Kidney (tissue), 13 donors: ENCODE measurements at regions not wholly inside any gene's neighbourhood (a gene's known extent, or its start where the extent isn't known, plus 50 kb on each side); places are given as distances from the start of the nearest gene placed in this dataset.

Experiments
- DNase-seq, 5 donors: peaks; one replicate each; pipeline ENCODE4 v3.0.0-alpha.2; 2013 to 2020
- FAIRE-seq: peaks from 2 replicates; lab custom pipeline; 2012; peaks lifted over from hg19 to GRCh38; lab: Jason Lieb, UNC
- H3K27ac ChIP-seq, 2 donors: one replicate each; pipeline ENCODE4 v1.7.0; 2013; ENCODE audit warnings: low read depth in 2 of 2, low read length in 2 of 2, inconsistent platforms in 1 of 2
- H3K27me3 ChIP-seq: one replicate; pipeline ENCODE4 v1.7.1; 2013; ENCODE audit warnings: low read length, inconsistent platforms; ENCODE audit not compliant: control insufficient read depth, insufficient read depth
- H3K36me3 ChIP-seq, 3 donors: one replicate each; pipeline versions ENCODE4 v1.7.0 to v1.7.1; 2013; ENCODE audit warnings: low read length in 3 of 3, control low read depth in 1 of 3, inconsistent platforms in 1 of 3; ENCODE audit not compliant: insufficient read depth in 3 of 3, control insufficient read depth in 2 of 3
- H3K4me1 ChIP-seq, 3 donors: one replicate each; pipeline versions ENCODE4 v1.7.0 to v1.7.1; 2013; ENCODE audit warnings: low read length in 3 of 3, inconsistent platforms in 1 of 3, low read depth in 1 of 3; ENCODE audit not compliant: control insufficient read depth in 2 of 3, insufficient read depth in 2 of 3
- H3K4me3 ChIP-seq, 3 donors: one replicate each; pipeline versions ENCODE4 v1.7.0 to v1.8.1; 2013; ENCODE audit warnings: low read length in 3 of 3, control low read depth in 1 of 3, inconsistent platforms in 1 of 3
- H3K9ac ChIP-seq, 3 donors: one replicate each; pipeline versions ENCODE4 v1.7.0 to v1.7.1; 2013; ENCODE audit warnings: low read length in 3 of 3, control low read depth in 1 of 3, inconsistent platforms in 1 of 3
- H3K9me3 ChIP-seq, 3 donors: one replicate each; pipeline versions ENCODE4 v1.7.0 to v1.7.1; 2013; ENCODE audit warnings: low read length in 3 of 3, control low read depth in 1 of 3, inconsistent platforms in 1 of 3; ENCODE audit not compliant: control insufficient read depth in 2 of 3, insufficient read depth in 1 of 3
- intact Hi-C: fragments of 100-400 bp; cut with DNase I; formaldehyde crosslinking; loops from one replicate; pipeline ENCODE4 v1.11.1; 2022
- TF ChIP-seq, protein P1 (sequence below): IDR thresholded peaks from 3 replicates; pipeline ENCODE4 v1.5.1; 2012; ENCODE audit warnings: mild to moderate bottlenecking, moderate library complexity, borderline replicate concordance; ENCODE audit not compliant: insufficient read depth; ENCODE audit errors: extremely low read depth
- donor health status: control.
- donor health status: control.
- donor health status: control.
- donor health status: control.
- donor health status: control.
- donor health status: DM: yes; HTN: yes; CAD: no.
- donor health status: Normal renal cell carcinoma (clear cell type).

DNA sequence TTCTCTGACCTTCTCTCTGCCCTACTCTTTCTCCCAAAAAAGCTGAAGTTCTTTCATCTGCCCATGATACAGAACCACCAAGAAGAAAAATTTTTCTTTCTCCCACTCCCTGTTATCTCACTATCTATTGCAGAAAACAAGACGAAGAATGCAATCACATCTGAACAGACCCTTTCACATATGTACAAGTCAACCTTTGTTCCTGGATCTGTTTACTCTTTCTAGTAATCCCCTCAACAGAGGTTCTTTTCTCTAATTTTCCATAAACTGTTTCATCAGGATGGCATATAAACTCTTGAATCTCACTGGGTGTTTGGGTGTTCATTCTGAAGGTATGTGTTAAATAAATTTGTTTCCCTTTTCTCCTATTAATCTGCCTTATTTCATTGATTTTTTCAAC lies 1262.7 kb upstream of the NRXN1 start:
- Histone ChIP-seq H3K4me1 (no peaks in the 10 kb centered on the region), H3K9me3 (no peaks in the 10 kb centered on the region), H3K27ac (no peak overlapping the region), H3K36me3 (no peaks in the 10 kb centered on the region), H3K4me3 (no peak overlapping the region), H3K27me3 (no peaks in the 10 kb centered on the region), H3K9ac (no peak overlapping the region)
- DNase-seq (no peak), FAIRE-seq (no peak)
- intact Hi-C loops: no loop called here
- TF ChIP-seq, protein P1, sequence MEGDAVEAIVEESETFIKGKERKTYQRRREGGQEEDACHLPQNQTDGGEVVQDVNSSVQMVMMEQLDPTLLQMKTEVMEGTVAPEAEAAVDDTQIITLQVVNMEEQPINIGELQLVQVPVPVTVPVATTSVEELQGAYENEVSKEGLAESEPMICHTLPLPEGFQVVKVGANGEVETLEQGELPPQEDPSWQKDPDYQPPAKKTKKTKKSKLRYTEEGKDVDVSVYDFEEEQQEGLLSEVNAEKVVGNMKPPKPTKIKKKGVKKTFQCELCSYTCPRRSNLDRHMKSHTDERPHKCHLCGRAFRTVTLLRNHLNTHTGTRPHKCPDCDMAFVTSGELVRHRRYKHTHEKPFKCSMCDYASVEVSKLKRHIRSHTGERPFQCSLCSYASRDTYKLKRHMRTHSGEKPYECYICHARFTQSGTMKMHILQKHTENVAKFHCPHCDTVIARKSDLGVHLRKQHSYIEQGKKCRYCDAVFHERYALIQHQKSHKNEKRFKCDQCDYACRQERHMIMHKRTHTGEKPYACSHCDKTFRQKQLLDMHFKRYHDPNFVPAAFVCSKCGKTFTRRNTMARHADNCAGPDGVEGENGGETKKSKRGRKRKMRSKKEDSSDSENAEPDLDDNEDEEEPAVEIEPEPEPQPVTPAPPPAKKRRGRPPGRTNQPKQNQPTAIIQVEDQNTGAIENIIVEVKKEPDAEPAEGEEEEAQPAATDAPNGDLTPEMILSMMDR: no peak

DNA sequence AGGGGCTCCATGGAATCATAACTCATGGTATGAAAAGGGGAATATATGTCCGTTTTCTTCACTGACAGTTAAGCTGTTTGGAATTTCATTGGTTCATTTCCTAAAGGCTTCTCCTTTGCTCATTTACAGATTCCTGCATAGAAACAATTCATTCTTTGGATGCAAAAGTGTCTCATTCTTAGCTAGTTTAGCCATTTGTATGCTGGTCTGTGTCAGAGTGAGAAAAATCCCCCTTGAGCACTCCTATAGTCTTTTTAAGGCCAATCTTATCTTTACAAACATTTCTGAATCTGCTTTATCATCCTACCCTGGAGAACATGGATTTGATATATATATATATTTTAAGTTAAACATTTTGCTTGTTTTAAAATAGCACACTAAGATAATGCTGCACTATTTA lies 1260.9 kb upstream of the NRXN1 start:
- Histone ChIP-seq H3K9ac (no peak overlapping the region), H3K27me3 (no peaks in the 10 kb centered on the region), H3K9me3 (no peaks in the 10 kb centered on the region), H3K4me3 (no peak overlapping the region), H3K4me1 (no peaks in the 10 kb centered on the region), H3K36me3 (no peaks in the 10 kb centered on the region), H3K27ac (no peak overlapping the region)
- intact Hi-C loops: no loop called here
- DNase-seq: no peak
- TF ChIP-seq, protein P1: no peak
- no peak for FAIRE-seq

DNA sequence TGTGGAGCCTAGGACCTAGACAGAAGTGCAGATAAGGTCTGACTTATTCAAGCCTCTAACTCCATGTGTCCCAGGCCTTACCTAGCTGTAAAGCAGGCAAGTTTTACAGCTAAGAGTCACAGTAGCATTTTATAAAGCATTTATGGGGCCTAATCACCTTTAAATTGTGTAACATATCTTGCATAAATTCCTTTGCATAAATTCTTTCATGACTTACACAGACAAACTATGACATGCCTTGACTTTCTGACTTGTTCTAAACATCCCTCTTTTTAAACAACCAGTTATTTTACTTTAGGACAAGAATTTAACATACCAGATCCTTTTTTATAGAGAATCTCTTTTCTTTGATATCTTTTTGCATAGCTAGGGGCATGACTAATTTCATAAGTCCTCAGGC lies 1257.8 kb upstream of the NRXN1 start:
- no peaks in the 10 kb centered on the region for H3K9me3 ChIP-seq
- H3K4me3 ChIP-seq: no peak overlapping the region
- DNase-seq (no peak), FAIRE-seq (no peak)
- no peaks in the 10 kb centered on the region for H3K36me3 ChIP-seq
- H3K4me1 ChIP-seq: no peaks in the 10 kb centered on the region
- intact Hi-C loops: no loop called here
- no peak overlapping the region for H3K9ac ChIP-seq
- H3K27me3 ChIP-seq: no peaks in the 10 kb centered on the region
- no peak overlapping the region for H3K27ac ChIP-seq
- TF ChIP-seq, protein P1: no peak

DNA sequence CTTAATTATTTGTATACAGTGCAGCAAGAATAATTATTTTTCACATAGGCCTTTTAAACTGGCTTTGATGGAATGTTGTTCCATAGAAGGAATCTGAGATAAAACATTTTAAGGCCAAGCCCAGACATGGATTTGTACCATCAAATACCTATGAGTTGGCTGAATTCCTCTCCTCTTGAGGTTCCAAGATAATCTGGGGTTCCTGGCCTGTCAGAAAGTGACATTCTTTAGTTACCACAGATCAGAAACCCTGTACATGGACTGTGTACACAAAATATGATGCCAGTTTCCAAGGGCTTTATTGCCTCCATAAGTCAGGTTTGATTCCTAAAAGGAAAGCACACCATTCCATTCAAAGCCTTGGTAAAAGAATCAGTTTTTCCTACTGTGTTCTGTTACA lies 1256.7 kb upstream of the NRXN1 start:
- no peaks in the 10 kb centered on the region for H3K27me3 ChIP-seq
- TF ChIP-seq, protein P1: no peak
- no peak overlapping the region for H3K4me3 ChIP-seq
- H3K9ac ChIP-seq: no peak overlapping the region
- H3K36me3 ChIP-seq: no peaks in the 10 kb centered on the region
- H3K27ac ChIP-seq: no peak overlapping the region
- intact Hi-C loops: no loop called here
- no peak for FAIRE-seq
- H3K9me3 ChIP-seq: no peaks in the 10 kb centered on the region
- DNase-seq: no peak
- no peaks in the 10 kb centered on the region for H3K4me1 ChIP-seq
